Activated CD8-positive, alpha-beta T cell treated with anti-CD3 and anti-CD28 coated beads for 36 hours (primary cell): ENCODE measurements at regions not wholly inside any gene's neighbourhood (a gene's known extent, or its start where the extent isn't known, plus 50 kb on each side); places are given as distances from the start of the nearest gene placed in this dataset.

ENCODE experiments used
- ATAC-seq: fragments of 200-7000 bp; cut with Tn5 transposase; one replicate; pipeline ENCODE4 v1.10.0; 2021; ENCODE audit warnings: mild to moderate bottlenecking, moderate library complexity
- CTCF ChIA-PET: fragments of 350-600 bp; sonication (Branson Sonifier 250); formaldehyde crosslinking; loops from one replicate; lab custom pipeline; 2021; ENCODE audit warnings: antibody characterized with exemption; lab: Charles Lee
- POLR2A ChIA-PET: fragments of 350-600 bp; sonication (Branson Sonifier 250); formaldehyde crosslinking; loops from one replicate; lab custom pipeline; 2021; ENCODE audit warnings: antibody characterized with exemption; lab: Charles Lee
- DNase-seq: peaks from one replicate; pipeline ENCODE4 v3.0.0-alpha.2; 2020
- H3K27ac Mint-ChIP-seq: one replicate; pipeline ENCODE4 v1.8.0; 2021; ENCODE audit warnings: mild to moderate bottlenecking, mixed read lengths
- H3K27me3 Mint-ChIP-seq: one replicate; pipeline ENCODE4 v1.8.0; 2021; ENCODE audit warnings: mixed read lengths
- H3K36me3 Mint-ChIP-seq: one replicate; pipeline ENCODE4 v1.8.0; 2021; ENCODE audit warnings: low read depth, mixed read lengths
- H3K4me1 Mint-ChIP-seq: one replicate; pipeline ENCODE4 v1.8.0; 2021; ENCODE audit warnings: low read depth, mixed read lengths
- H3K4me3 Mint-ChIP-seq: one replicate; pipeline ENCODE4 v1.8.0; 2021; ENCODE audit warnings: mild to moderate bottlenecking, moderate library complexity, mixed read lengths
- H3K9me3 Mint-ChIP-seq: one replicate; pipeline ENCODE4 v1.8.0; 2021; ENCODE audit warnings: mixed read lengths
- intact Hi-C: fragments of 100-400 bp; cut with micrococcal nuclease; formaldehyde crosslinking; loops from one replicate; pipeline ENCODE4 v1.10.0; 2022
- TF ChIP-seq, protein P1 (sequence below): fragments of 200-600 bp; IDR thresholded peaks from one replicate; pipeline ENCODE4 v1.8.0; 2022; ENCODE audit warnings: antibody characterized with exemption, mild to moderate bottlenecking

DNA sequence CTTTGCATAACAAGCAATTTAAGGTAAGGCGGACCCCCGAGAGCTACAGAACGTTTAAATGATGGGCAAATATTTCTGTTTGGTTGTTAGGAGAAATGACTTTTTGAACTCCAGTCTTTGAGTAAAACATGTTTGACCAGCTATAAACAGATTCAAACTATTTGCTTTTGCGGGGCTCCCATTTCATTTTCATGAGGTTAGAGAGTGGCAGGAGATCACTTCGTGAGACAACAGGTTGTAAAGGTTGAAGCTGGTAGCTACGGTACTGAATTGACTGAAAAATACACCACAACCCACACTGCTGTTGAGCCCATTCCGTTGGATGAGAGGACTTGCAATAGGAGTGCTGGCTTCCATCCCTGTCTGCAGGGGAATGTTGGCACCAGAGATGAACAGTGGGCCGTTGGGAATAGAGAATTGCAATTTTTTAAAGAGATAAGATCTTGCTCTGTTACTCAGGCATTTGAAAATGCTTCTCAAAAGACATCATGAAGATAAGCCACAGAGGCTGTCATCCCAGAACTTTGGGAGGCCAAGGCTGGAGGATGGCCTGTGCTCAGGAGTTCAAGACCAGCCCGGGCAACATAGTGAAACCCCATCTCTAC, 65.7 kb upstream of the CARD11 start:
- TF ChIP-seq, protein P1, sequence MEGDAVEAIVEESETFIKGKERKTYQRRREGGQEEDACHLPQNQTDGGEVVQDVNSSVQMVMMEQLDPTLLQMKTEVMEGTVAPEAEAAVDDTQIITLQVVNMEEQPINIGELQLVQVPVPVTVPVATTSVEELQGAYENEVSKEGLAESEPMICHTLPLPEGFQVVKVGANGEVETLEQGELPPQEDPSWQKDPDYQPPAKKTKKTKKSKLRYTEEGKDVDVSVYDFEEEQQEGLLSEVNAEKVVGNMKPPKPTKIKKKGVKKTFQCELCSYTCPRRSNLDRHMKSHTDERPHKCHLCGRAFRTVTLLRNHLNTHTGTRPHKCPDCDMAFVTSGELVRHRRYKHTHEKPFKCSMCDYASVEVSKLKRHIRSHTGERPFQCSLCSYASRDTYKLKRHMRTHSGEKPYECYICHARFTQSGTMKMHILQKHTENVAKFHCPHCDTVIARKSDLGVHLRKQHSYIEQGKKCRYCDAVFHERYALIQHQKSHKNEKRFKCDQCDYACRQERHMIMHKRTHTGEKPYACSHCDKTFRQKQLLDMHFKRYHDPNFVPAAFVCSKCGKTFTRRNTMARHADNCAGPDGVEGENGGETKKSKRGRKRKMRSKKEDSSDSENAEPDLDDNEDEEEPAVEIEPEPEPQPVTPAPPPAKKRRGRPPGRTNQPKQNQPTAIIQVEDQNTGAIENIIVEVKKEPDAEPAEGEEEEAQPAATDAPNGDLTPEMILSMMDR, result no peak
- DNase-seq, result no peak
- H3K4me1 Mint-ChIP-seq, result peaks cover 79% of the 10 kb centered on the region
- no peaks in the 10 kb centered on the region for H3K27me3 Mint-ChIP-seq
- H3K4me3 Mint-ChIP-seq, result no peak overlapping the region
- peaks cover 25% of the 10 kb centered on the region for H3K9me3 Mint-ChIP-seq
- ATAC-seq, result no peak
- ChIA-PET CTCF (interaction anchor here (0.8 to 4.1 kb wide), 5 partner anchors 10 to 45 kb away, joined by 3 to 28 read pairs (median 3); no protein-coding TSS in a partner anchor), POLR2A (no interaction called here)
- intact Hi-C loops, result no loop called here
- peaks cover 46% of the 10 kb centered on the region for H3K36me3 Mint-ChIP-seq
- no peak overlapping the region for H3K27ac Mint-ChIP-seq

DNA sequence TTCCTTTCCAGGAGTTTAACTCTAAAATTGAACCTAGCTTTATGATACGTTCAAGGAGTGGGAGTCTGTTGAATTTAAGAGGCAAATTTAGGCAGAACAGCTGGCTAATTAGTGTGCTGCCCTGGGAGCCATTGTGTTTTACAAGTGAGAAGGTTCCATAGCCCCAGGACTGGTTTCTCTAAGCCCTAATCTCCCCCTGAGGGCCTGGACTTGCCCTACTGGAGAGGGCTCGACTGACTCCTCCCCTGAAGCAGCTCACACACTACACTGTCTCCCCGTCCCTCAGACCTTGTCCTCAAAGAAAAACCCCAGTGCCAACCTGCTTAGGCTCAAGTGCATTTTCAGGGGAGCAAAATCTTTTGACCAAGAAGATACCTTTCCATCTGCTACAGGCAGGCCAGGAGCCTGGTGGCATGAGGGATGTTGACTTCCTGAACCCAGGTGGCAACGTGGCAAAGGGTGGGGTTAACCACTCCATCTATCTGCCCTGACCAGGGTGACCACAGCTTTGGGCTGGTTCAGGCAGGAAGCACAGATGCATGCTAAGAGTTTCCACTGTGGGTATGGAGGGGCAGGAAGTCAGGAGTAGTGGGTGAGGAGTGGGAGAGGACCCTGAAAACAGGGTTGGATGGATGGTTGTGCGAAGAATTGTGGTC, 68.9 kb upstream of the CARD11 start:
- peaks cover 77% of the 10 kb centered on the region for H3K4me1 Mint-ChIP-seq
- ChIA-PET CTCF (interaction anchor here (0.8 to 2.4 kb wide), 3 partner anchors 42 to 154 kb away, joined by 3 to 7 read pairs (median 3); no protein-coding TSS in a partner anchor), POLR2A (interaction anchor here (0.7 to 1.9 kb wide), 5 partner anchors 11 to 66 kb away, joined by 3 to 10 read pairs (median 4); no protein-coding TSS in a partner anchor)
- H3K27ac Mint-ChIP-seq, result peak overlapping the region; percentile 86
- peaks cover 47% of the 10 kb centered on the region for H3K36me3 Mint-ChIP-seq
- TF ChIP-seq, protein P1, result no peak
- ATAC-seq (peak; percentile 69), DNase-seq (peak; percentile 80)
- no peaks in the 10 kb centered on the region for H3K27me3 Mint-ChIP-seq
- intact Hi-C loops, result no loop called here
- H3K4me3 Mint-ChIP-seq, result peak overlapping the region; percentile 41
- H3K9me3 Mint-ChIP-seq, result peaks cover 28% of the 10 kb centered on the region

DNA sequence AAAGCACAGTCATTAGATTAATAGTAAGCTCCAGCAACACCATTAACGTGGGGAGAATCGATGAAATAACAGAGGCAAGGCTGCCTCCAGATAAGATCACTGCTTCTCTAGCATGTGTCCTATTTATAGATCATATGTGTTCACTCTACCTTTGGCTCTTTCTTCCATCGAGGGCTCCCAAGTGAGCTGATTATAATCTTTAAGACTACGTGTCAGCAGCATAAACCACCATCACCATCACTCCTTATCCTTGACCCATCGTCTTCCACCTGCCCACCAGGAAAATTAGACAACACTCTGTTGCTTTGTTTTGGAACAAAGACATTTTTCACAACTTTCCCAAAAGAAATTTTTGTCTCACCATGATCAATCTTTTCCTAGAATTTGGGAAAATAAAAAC, 71.2 kb upstream of the CARD11 start:
- Mint-ChIP-seq H3K27me3 (no peaks in the 10 kb centered on the region), H3K27ac (peak overlapping the region; percentile 93), H3K9me3 (peaks cover 30% of the 10 kb centered on the region), H3K4me3 (no peak overlapping the region), H3K36me3 (peaks cover 38% of the 10 kb centered on the region), H3K4me1 (peaks cover 78% of the 10 kb centered on the region)
- DNase-seq, result no peak
- no peak for ATAC-seq
- TF ChIP-seq, protein P1, result no peak
- intact Hi-C loops, result no loop called here
- ChIA-PET CTCF (interaction anchor here (1.1 to 2.1 kb wide), 4 partner anchors 8 to 48 kb away, joined by 3 to 8 read pairs (median 6); no protein-coding TSS in a partner anchor), POLR2A (interaction anchor here (0.9 to 1.6 kb wide), 4 partner anchors 8 to 75 kb away, joined by 3 to 5 read pairs (median 3); no protein-coding TSS in a partner anchor)

DNA sequence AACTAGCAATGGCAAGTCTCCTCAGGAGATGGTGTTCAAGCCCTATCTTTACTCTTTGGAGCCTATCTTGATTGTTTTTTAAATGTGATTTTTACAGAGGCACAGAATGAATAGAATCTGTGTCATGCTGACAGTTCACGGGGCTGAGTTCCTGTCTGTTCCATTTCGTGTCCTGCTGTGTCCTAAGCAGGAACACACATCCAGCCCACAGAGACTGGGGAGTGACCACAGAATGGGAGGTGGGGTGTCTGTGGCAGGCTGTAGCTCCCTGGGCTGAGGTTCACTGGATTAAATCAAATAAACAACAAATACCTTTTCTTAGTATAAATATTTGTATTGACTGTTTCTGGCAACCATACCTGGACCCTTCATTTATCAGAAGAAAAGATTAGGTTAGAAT, 73.4 kb upstream of the CARD11 start:
- peak overlapping the region; percentile 93 for H3K27ac Mint-ChIP-seq
- intact Hi-C loops, result no loop called here

More for the DNA sequence above, 73.4 kb upstream of the CARD11 start:
- peaks cover 38% of the 10 kb centered on the region for H3K9me3 Mint-ChIP-seq
- H3K4me3 Mint-ChIP-seq, result peak overlapping the region; percentile 80
- no peaks in the 10 kb centered on the region for H3K27me3 Mint-ChIP-seq
- ChIA-PET POLR2A (interaction anchor here (1.7 kb wide), 1 partner anchor 11 kb away, joined by 6 read pairs; no protein-coding TSS in a partner anchor), CTCF (interaction anchor here (0.7 to 4.2 kb wide), 4 partner anchors 13 to 54 kb away, joined by 3 to 29 read pairs (median 6); no protein-coding TSS in a partner anchor)
- ATAC-seq, result no peak
- no peak for DNase-seq
- H3K4me1 Mint-ChIP-seq, result peaks cover 78% of the 10 kb centered on the region
- TF ChIP-seq, protein P1, result no peak
- H3K36me3 Mint-ChIP-seq, result peaks cover 43% of the 10 kb centered on the region
